H9 (cell line): ENCODE measurements at regions not wholly inside any gene's neighbourhood (a gene's known extent, or its start where the extent isn't known, plus 50 kb on each side); places are given as distances from the start of the nearest gene placed in this dataset.

Experiments
- DNase-seq: peaks from one replicate; pipeline ENCODE4 v3.0.0-alpha.2; 2017
- H2AFZ ChIP-seq: one replicate; pipeline ENCODE4 v1.6.1; 2013; ENCODE audit warnings: mild to moderate bottlenecking, low read length, control low read depth, moderate library complexity
- H2AK5ac ChIP-seq: 2 replicates; pipeline ENCODE4 v1.6.1; 2013; ENCODE audit warnings: low read length, control low read depth, mixed read lengths; ENCODE audit not compliant: insufficient read length
- H2BK120ac ChIP-seq: one replicate; pipeline ENCODE4 v1.6.1; 2013; ENCODE audit warnings: low read depth, mild to moderate bottlenecking, low read length, control low read depth, inconsistent platforms; ENCODE audit not compliant: poor library complexity, severe bottlenecking
- H2BK12ac ChIP-seq: 2 replicates; pipeline ENCODE4 v1.6.1; 2013; ENCODE audit warnings: low read length, control low read depth, mixed read lengths, low read depth; ENCODE audit not compliant: insufficient read length
- H2BK15ac ChIP-seq: 2 replicates; pipeline ENCODE4 v1.6.1; 2013; ENCODE audit warnings: low read depth, low read length, control low read depth
- H2BK20ac ChIP-seq: one replicate; pipeline ENCODE4 v1.6.1; 2013; ENCODE audit warnings: low read depth, mild to moderate bottlenecking, low read length, control low read depth, inconsistent platforms; ENCODE audit not compliant: poor library complexity, severe bottlenecking
- H2BK5ac ChIP-seq: 2 replicates; pipeline ENCODE4 v1.6.1; 2013; ENCODE audit warnings: low read length, control low read depth, mixed read lengths; ENCODE audit not compliant: insufficient read length
- H3K14ac ChIP-seq: 2 replicates; pipeline ENCODE4 v1.6.1; 2013; ENCODE audit warnings: low read length, control low read depth; ENCODE audit not compliant: insufficient read depth
- H3K18ac ChIP-seq: 2 replicates; pipeline ENCODE4 v1.6.1; 2013; ENCODE audit warnings: low read depth, mild to moderate bottlenecking, mixed read lengths, low read length, control low read depth; ENCODE audit not compliant: insufficient read length
- H3K23ac ChIP-seq: 2 replicates; pipeline ENCODE4 v1.6.1; 2013; ENCODE audit warnings: low read length, control low read depth, mixed read lengths, low read depth; ENCODE audit not compliant: insufficient read length
- H3K23me2 ChIP-seq: 2 replicates; pipeline ENCODE4 v1.6.1; 2013; ENCODE audit warnings: low read depth, mild to moderate bottlenecking, mixed read lengths, low read length, control low read depth; ENCODE audit not compliant: insufficient read length, poor library complexity, severe bottlenecking
- H3K27ac ChIP-seq: 2 replicates; pipeline ENCODE4 v1.5.1; 2013; ENCODE audit warnings: low read length, control low read depth, mixed read lengths, low read depth; ENCODE audit not compliant: insufficient read length
- H3K27me3 ChIP-seq: 2 replicates; pipeline ENCODE4 v1.6.1; 2013; ENCODE audit warnings: low read length, control low read depth, inconsistent platforms; ENCODE audit not compliant: insufficient read depth
- H3K4ac ChIP-seq: 2 replicates; pipeline ENCODE4 v1.6.1; 2013; ENCODE audit warnings: low read depth, mild to moderate bottlenecking, control low read depth, inconsistent platforms, low read length, moderate library complexity
- H3K4me1 ChIP-seq: 2 replicates; pipeline ENCODE4 v1.6.1; 2013; ENCODE audit warnings: low read length, control low read depth, inconsistent platforms; ENCODE audit not compliant: insufficient read depth
- H3K4me2 ChIP-seq: 2 replicates; pipeline ENCODE4 v1.6.1; 2013; ENCODE audit warnings: low read length, control low read depth, mixed read lengths; ENCODE audit not compliant: insufficient read length, insufficient read depth
- H3K56ac ChIP-seq: 2 replicates; pipeline ENCODE4 v1.6.1; 2013; ENCODE audit warnings: low read depth, mild to moderate bottlenecking, mixed read lengths, low read length, control low read depth; ENCODE audit not compliant: insufficient read length
- H3K79me1 ChIP-seq: 2 replicates; pipeline ENCODE4 v1.6.1; 2013; ENCODE audit warnings: low read depth, mild to moderate bottlenecking, moderate library complexity, low read length, control low read depth, inconsistent platforms; ENCODE audit not compliant: insufficient read depth, poor library complexity, severe bottlenecking
- H3K79me2 ChIP-seq: 2 replicates; pipeline ENCODE4 v1.6.1; 2013; ENCODE audit warnings: low read length, control low read depth, inconsistent platforms; ENCODE audit not compliant: insufficient read depth
- H3K9ac ChIP-seq: 2 replicates; pipeline ENCODE4 v1.6.1; 2013; ENCODE audit warnings: low read length, control low read depth, mixed read lengths; ENCODE audit not compliant: insufficient read length; ENCODE audit errors: extremely low read depth
- H3K9me3 ChIP-seq: one replicate; pipeline ENCODE4 v1.6.1; 2013; ENCODE audit warnings: low read depth, low read length, inconsistent platforms; ENCODE audit not compliant: control insufficient read depth
- H3T11ph ChIP-seq: one replicate; pipeline ENCODE4 v1.6.1; 2013; ENCODE audit warnings: mild to moderate bottlenecking, low read length, control low read depth, inconsistent platforms
- H4K20me1 ChIP-seq: one replicate; pipeline ENCODE4 v1.6.1; 2013; ENCODE audit not compliant: control insufficient read depth, insufficient read length, insufficient read depth
- H4K5ac ChIP-seq: 2 replicates; pipeline ENCODE4 v1.6.1; 2013; ENCODE audit warnings: low read depth, mild to moderate bottlenecking, mixed read lengths, low read length, control low read depth; ENCODE audit not compliant: insufficient read length
- H4K8ac ChIP-seq: replicated peaks from 2 replicates; pipeline ENCODE4 v1.6.1; 2013; ENCODE audit warnings: low read length, control low read depth, mixed read lengths, low read depth; ENCODE audit not compliant: insufficient read length
- H4K91ac ChIP-seq: 2 replicates; pipeline ENCODE4 v1.6.1; 2013; ENCODE audit warnings: low read depth, mild to moderate bottlenecking, moderate library complexity, mixed read lengths, low read length, control low read depth; ENCODE audit not compliant: insufficient read length
- H3K27ac Mint-ChIP-seq, 3 experiments: 2 replicates in 2 of 3; 3 replicates in 1 of 3; pipeline ENCODE4 v1.8.0; 2020 to 2021; ENCODE audit warnings: mixed read lengths in 3 of 3, mild to moderate bottlenecking in 1 of 3, moderate library complexity in 1 of 3
- H3K27me3 Mint-ChIP-seq: 2 replicates; pipeline ENCODE4 v1.8.0; 2021; ENCODE audit warnings: low read depth, mild to moderate bottlenecking, moderate library complexity, mixed read lengths
- H3K36me3 Mint-ChIP-seq, 3 experiments: 2 replicates in 2 of 3; 3 replicates in 1 of 3; pipeline ENCODE4 v1.8.0; 2020 to 2021; ENCODE audit warnings: low read depth in 3 of 3, mixed read lengths in 3 of 3; ENCODE audit not compliant: insufficient read depth in 1 of 3
- H3K4me1 Mint-ChIP-seq, 2 experiments: 2 replicates each; pipeline ENCODE4 v1.8.0; 2020; ENCODE audit warnings: mixed read lengths in 2 of 2
- H3K4me3 Mint-ChIP-seq, 2 experiments: 2 replicates in 1 of 2; 3 replicates in 1 of 2; pipeline ENCODE4 v1.8.0; 2020 to 2021; ENCODE audit warnings: mild to moderate bottlenecking in 2 of 2, mixed read lengths in 2 of 2, moderate library complexity in 1 of 2
- H3K9me3 Mint-ChIP-seq, 2 experiments: 2 replicates in 1 of 2; 3 replicates in 1 of 2; pipeline ENCODE4 v1.8.0; 2020; ENCODE audit warnings: mild to moderate bottlenecking in 2 of 2, mixed read lengths in 2 of 2, moderate library complexity in 1 of 2
- WGBS: extraction: QIAGEN DNeasy Blood & Tissue Kit; methylation state at CpG from one replicate; pipeline ENCODE4 v1.1.7; 2013; ENCODE audit warnings: missing lambda C conversion rate, low lambda C conversion rate, mixed read lengths; ENCODE audit not compliant: insufficient read length; ENCODE audit errors: extremely low coverage; 5-methylcytosine and 5-hydroxymethylcytosine counted together
- TF ChIP-seq, protein P1 (sequence below): fragments of 200-600 bp; sonication (generic); conservative IDR thresholded peaks from 3 replicates; pipeline ENCODE4 v1.8.0; 2021; ENCODE audit warnings: antibody characterized with exemption, mild to moderate bottlenecking

DNA sequence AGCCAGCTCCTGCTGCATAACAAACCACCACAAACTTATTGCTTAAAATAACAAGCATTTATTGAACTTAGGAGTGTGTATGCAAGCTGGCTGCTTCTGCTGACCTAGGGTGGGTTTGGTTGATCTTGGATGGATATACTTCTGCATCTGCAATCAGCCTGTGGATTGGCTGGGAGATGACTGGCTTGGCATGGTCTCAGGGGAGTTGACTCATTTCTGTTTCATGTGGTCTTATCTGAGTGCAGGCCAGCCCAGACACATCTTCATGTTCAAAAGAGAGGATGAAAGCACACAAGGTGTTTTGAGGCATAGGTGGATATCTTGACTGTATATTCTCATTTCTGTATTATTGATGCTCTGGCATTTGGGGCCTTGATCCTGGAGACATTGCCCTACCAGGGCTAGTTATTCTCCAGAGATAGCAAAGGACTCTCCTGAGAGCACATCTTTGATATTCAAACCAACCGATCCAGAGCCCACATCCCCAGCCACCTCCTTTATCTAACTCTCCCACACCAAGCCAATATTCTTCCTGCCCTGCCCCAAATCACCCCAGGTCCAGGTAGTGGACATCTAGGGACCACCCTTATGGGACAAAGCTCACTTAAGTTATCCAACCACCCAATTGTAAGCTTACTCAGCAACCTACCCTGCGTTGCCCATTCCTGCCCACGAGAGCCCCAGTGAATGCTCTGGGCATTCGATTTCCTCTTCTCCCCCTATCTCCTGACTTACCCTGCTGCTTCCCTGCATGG is 350.8 kb downstream of the PTPRU start:
- H3K4ac ChIP-seq = no peak overlapping the region
- H3K23me2 ChIP-seq = no peaks in the 10 kb centered on the region
- H3K27me3 Mint-ChIP-seq = no peaks in the 10 kb centered on the region; the same call in 1 of the 2 replicates
- H3T11ph ChIP-seq = no peak overlapping the region
- no peak overlapping the region for H2BK5ac ChIP-seq
- no peaks in the 10 kb centered on the region for H4K20me1 ChIP-seq
- H3K4me3 Mint-ChIP-seq = no peak overlapping the region
- H3K18ac ChIP-seq = no peak overlapping the region
- no peak overlapping the region for H2BK20ac ChIP-seq
- no peak overlapping the region for H3K4me2 ChIP-seq
- no peak overlapping the region for H4K8ac ChIP-seq
- H2AFZ ChIP-seq = no peak overlapping the region
- DNase-seq = no peak
- H3K27ac ChIP-seq = no peak overlapping the region
- no peak overlapping the region for H3K9ac ChIP-seq
- no peaks in the 10 kb centered on the region for H3K4me1 ChIP-seq
- H3K9me3 ChIP-seq = no peaks in the 10 kb centered on the region
- no peaks in the 10 kb centered on the region for H3K27me3 ChIP-seq
- H4K5ac ChIP-seq = no peak overlapping the region
- H3K79me2 ChIP-seq = no peaks in the 10 kb centered on the region
- no CpG with 5 or more reads among the region's 4 CpGs for WGBS
- TF ChIP-seq, protein P1, sequence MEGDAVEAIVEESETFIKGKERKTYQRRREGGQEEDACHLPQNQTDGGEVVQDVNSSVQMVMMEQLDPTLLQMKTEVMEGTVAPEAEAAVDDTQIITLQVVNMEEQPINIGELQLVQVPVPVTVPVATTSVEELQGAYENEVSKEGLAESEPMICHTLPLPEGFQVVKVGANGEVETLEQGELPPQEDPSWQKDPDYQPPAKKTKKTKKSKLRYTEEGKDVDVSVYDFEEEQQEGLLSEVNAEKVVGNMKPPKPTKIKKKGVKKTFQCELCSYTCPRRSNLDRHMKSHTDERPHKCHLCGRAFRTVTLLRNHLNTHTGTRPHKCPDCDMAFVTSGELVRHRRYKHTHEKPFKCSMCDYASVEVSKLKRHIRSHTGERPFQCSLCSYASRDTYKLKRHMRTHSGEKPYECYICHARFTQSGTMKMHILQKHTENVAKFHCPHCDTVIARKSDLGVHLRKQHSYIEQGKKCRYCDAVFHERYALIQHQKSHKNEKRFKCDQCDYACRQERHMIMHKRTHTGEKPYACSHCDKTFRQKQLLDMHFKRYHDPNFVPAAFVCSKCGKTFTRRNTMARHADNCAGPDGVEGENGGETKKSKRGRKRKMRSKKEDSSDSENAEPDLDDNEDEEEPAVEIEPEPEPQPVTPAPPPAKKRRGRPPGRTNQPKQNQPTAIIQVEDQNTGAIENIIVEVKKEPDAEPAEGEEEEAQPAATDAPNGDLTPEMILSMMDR = no peak
- H3K36me3 Mint-ChIP-seq = 0 out of 7 replicates have a peak, but pooled peaks cover 0 to 1% (median 0%) of the 10 kb centered on the region in 3 experiments
- H3K23ac ChIP-seq = no peak overlapping the region
- H3K79me1 ChIP-seq = no peaks in the 10 kb centered on the region
- H3K27ac Mint-ChIP-seq = no peak overlapping the region
- H2AK5ac ChIP-seq = no peak overlapping the region
- H2BK15ac ChIP-seq = no peak overlapping the region
- H4K91ac ChIP-seq = no peak overlapping the region
- H3K4me1 Mint-ChIP-seq = peaks cover 4 to 13% of the 10 kb centered on the region in 2 experiments; a peak in 3 of 4 replicates
- H3K14ac ChIP-seq = no peak overlapping the region
- no peak overlapping the region for H2BK12ac ChIP-seq
- no peak overlapping the region for H3K56ac ChIP-seq
- no peak overlapping the region for H2BK120ac ChIP-seq
- no peaks in the 10 kb centered on the region; a peak in 2 of 5 replicates for H3K9me3 Mint-ChIP-seq
